ACC112 (cell line): ENCODE measurements at regions not wholly inside any gene's neighbourhood (a gene's known extent, or its start where the extent isn't known, plus 50 kb on each side); places are given as distances from the start of the nearest gene placed in this dataset.
"Not testable (repeated sequence)": the region's sequence is repeated elsewhere in the genome, so short reads cannot be mapped to it uniquely, and the experiment has no call there.

Experiments
- H2AFZ ChIP-seq: fragments of 200-600 bp; sonication (generic); one replicate; pipeline ENCODE4 v1.6.0; 2017; ENCODE audit warnings: antibody characterized with exemption, low read length; ENCODE audit not compliant: unreplicated experiment
- H3K27ac ChIP-seq: fragments of 200-600 bp; sonication (generic); 2 replicates; pipeline ENCODE4 v1.5.1; 2014; ENCODE audit warnings: low read depth, mild to moderate bottlenecking, antibody characterized with exemption, low read length, moderate library complexity
- H3K27me3 ChIP-seq: fragments of 200-600 bp; sonication (generic); 2 replicates; pipeline ENCODE4 v1.6.1; 2014; ENCODE audit warnings: mild to moderate bottlenecking, antibody characterized with exemption, low read length, moderate library complexity, mixed read lengths; ENCODE audit not compliant: insufficient read depth
- H3K36me3 ChIP-seq: fragments of 200-600 bp; sonication (generic); 2 replicates; pipeline ENCODE4 v1.6.1; 2016; ENCODE audit warnings: mild to moderate bottlenecking, antibody characterized with exemption, low read length, moderate library complexity, mixed read lengths; ENCODE audit not compliant: insufficient read depth
- H3K4me1 ChIP-seq: fragments of 200-600 bp; sonication (generic); one replicate; pipeline ENCODE4 v1.6.1; 2016; ENCODE audit warnings: low read length, mixed read lengths; ENCODE audit not compliant: insufficient read depth, unreplicated experiment, control insufficient read depth
- H3K4me3 ChIP-seq: fragments of 200-600 bp; sonication (generic); 2 replicates; pipeline ENCODE4 v1.5.1; 2014; ENCODE audit warnings: mild to moderate bottlenecking, low read depth, low read length
- H3K79me2 ChIP-seq: fragments of 200-600 bp; sonication (generic); one replicate; pipeline ENCODE4 v1.6.0; 2016; ENCODE audit warnings: low read length; ENCODE audit not compliant: control insufficient read depth, unreplicated experiment, insufficient read depth

GRCh38 chr21:6492691-6493090, 4028.7 kb upstream of the TPTE start:
- H2AFZ ChIP-seq, H3K36me3 ChIP-seq, H3K27me3 ChIP-seq, H3K79me2 ChIP-seq, H3K27ac ChIP-seq, H3K4me1 ChIP-seq, H3K4me3 ChIP-seq: not testable (repeated sequence)

- H3K27me3 ChIP-seq, H3K36me3 ChIP-seq, H3K4me1 ChIP-seq, H2AFZ ChIP-seq, H3K79me2 ChIP-seq, H3K4me3 ChIP-seq, H3K27ac ChIP-seq: not testable (repeated sequence)
These were observed 4027.4 kb upstream of the TPTE start for GRCh38 chr21:6493957-6494356.

GRCh38 chr21:6496356-6496755, 4025.0 kb upstream of the TPTE start:
- H3K79me2 ChIP-seq, H3K27me3 ChIP-seq, H3K4me3 ChIP-seq, H3K4me1 ChIP-seq, H3K27ac ChIP-seq, H3K36me3 ChIP-seq, H2AFZ ChIP-seq: not testable (repeated sequence)

GRCh38 chr21:6498716-6499115, 4022.7 kb upstream of the TPTE start:
- H2AFZ ChIP-seq, H3K79me2 ChIP-seq, H3K36me3 ChIP-seq, H3K4me1 ChIP-seq, H3K27me3 ChIP-seq: not testable (repeated sequence)
- Histone ChIP-seq H3K27ac (peak overlapping the region; percentile 58; the same call in 1 of the 2 replicates), H3K4me3 (peak overlapping the region; percentile 77)

- not testable (repeated sequence) for H3K36me3 ChIP-seq
These were observed 4022.1 kb upstream of the TPTE start for GRCh38 chr21:6499128-6499826.

GRCh38 chr21:6499866-6500265, 4021.5 kb upstream of the TPTE start:
- H3K4me1 ChIP-seq, H3K36me3 ChIP-seq, H3K27me3 ChIP-seq: not testable (repeated sequence)

More at GRCh38 chr21:6499128-6499826, 4022.1 kb upstream of the TPTE start:
- not testable (repeated sequence) for H3K4me3 ChIP-seq, H3K4me1 ChIP-seq, H3K79me2 ChIP-seq, H3K27ac ChIP-seq, H3K27me3 ChIP-seq, H2AFZ ChIP-seq

GRCh38 chr21:6500681-6501080, 4020.7 kb upstream of the TPTE start:
- not testable (repeated sequence) for H3K27me3 ChIP-seq, H3K36me3 ChIP-seq, H3K27ac ChIP-seq, H2AFZ ChIP-seq, H3K4me1 ChIP-seq, H3K4me3 ChIP-seq, H3K79me2 ChIP-seq

More at GRCh38 chr21:6499866-6500265, 4021.5 kb upstream of the TPTE start:
- H3K27ac ChIP-seq, H2AFZ ChIP-seq, H3K4me3 ChIP-seq, H3K79me2 ChIP-seq: not testable (repeated sequence)

- not testable (repeated sequence) for H3K4me1 ChIP-seq, H3K79me2 ChIP-seq, H3K27me3 ChIP-seq, H3K36me3 ChIP-seq, H2AFZ ChIP-seq, H3K4me3 ChIP-seq, H3K27ac ChIP-seq
These were observed 4015.1 kb upstream of the TPTE start for GRCh38 chr21:6506167-6506894.

GRCh38 chr21:6507632-6508031, 4013.8 kb upstream of the TPTE start:
- H3K36me3 ChIP-seq, H3K79me2 ChIP-seq, H2AFZ ChIP-seq, H3K27ac ChIP-seq, H3K4me3 ChIP-seq, H3K27me3 ChIP-seq, H3K4me1 ChIP-seq: not testable (repeated sequence)

- not testable (repeated sequence) for H3K36me3 ChIP-seq, H3K4me3 ChIP-seq, H3K4me1 ChIP-seq, H3K27me3 ChIP-seq, H2AFZ ChIP-seq, H3K27ac ChIP-seq, H3K79me2 ChIP-seq
These were observed 3999.6 kb upstream of the TPTE start for GRCh38 chr21:6521777-6522176.

GRCh38 chr21:6526213-6526612, 3995.2 kb upstream of the TPTE start:
- not testable (repeated sequence) for H3K4me1 ChIP-seq, H3K4me3 ChIP-seq, H3K27me3 ChIP-seq, H3K36me3 ChIP-seq, H3K79me2 ChIP-seq, H3K27ac ChIP-seq, H2AFZ ChIP-seq
